ENCODE measurements at regions not wholly inside any gene's neighbourhood (a gene's known extent, or its start where the extent isn't known, plus 50 kb on each side); places are given as distances from the start of the nearest gene placed in this dataset.

DNA sequence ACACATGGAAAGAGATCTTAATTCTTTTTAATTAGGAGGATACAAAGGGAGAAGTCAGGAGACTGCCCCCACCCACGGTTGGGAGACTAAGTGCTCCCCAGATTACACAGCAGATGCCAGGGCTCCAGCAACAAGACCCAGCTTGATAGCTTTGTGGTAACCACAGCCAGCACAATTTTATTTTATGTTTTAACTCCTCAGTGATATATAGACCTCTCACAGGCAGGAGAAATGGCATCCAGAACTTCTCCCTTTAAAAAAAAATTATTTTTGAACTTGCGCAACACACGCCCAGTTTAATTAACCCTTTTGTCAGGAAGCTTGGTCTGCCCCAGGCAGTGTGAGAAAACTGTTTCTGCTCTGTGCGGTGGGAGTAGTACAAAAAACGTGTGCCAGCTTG is 62.6 kb upstream of the ACOT11 start:
- H3K4me3 Mint-ChIP-seq, result no peak overlapping the region
- peaks cover 51% of the 10 kb centered on the region for H3K4me1 Mint-ChIP-seq
- ChIA-PET POLR2A (no interaction called here), CTCF (no interaction called here)
- H3K27me3 Mint-ChIP-seq, result peaks cover 2% of the 10 kb centered on the region
- H3K9me3 Mint-ChIP-seq (ENCODE audit: low read depth), result no peaks in the 10 kb centered on the region
- no peak overlapping the region for H3K27ac Mint-ChIP-seq
- H3K36me3 Mint-ChIP-seq (ENCODE audit: low read depth), result no peaks in the 10 kb centered on the region
- DNase-seq, result no peak
- intact Hi-C loops (cut with DNase I, micrococcal nuclease), result loop anchor here (5.0 to 10.0 kb wide), 6 partner anchors 81 to 623 kb away; partner anchors contain the start of genes CYB5RL (in 1 of the 2), MRPL37 (in 1 of the 2), SSBP3 (in 1 of the 2) and TCEANC2 (in 1 of the 2)
- no peak for ATAC-seq

DNA sequence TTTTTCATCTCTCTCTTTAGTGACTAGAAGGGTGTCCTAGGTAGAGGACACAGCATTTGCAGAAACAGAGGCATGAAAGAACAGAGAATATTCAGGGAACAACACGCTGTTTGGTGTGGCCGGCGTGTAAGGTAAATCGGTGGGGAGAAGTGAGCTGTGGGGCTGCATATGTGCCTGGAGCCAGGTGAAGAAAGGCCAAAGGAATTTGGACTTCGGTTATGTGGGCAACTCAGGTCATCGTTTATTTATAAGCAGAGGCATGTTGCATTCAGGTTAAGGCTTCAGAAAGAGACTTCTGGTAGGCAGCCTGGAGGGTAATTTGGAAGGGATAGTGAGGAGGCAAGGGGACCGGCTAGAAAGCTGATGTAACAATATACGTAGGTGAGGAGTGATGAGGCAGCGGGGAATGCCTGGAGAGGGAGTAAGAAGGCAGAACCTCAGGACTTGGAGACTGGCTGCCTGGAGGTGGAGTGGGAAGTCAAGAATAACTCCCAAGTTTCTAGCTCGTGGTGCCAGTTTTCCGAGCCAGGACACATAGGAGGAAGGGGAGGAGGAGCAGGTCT is 64.1 kb upstream of the ACOT11 start:
- POLR2A ChIA-PET, result interaction anchor here (1.0 kb wide), 1 partner anchor 128 kb away, joined by 4 read pairs; no protein-coding TSS in a partner anchor
- Mint-ChIP-seq H3K4me1 (peaks cover 59% of the 10 kb centered on the region), H3K27me3 (peaks cover 2% of the 10 kb centered on the region), H3K4me3 (no peak overlapping the region), H3K27ac (no peak overlapping the region), H3K9me3 (ENCODE audit: low read depth) (no peaks in the 10 kb centered on the region), H3K36me3 (ENCODE audit: low read depth) (no peaks in the 10 kb centered on the region)
- intact Hi-C loops (cut with DNase I, micrococcal nuclease), result loop anchor here (5.0 to 10.0 kb wide), 2 partner anchors 79 to 127 kb away; partner anchors contain the start of gene SSBP3 (in 1 of the 2)
- CTCF ChIA-PET, result interaction anchor here (0.6 to 1.0 kb wide), 4 partner anchors 42 to 533 kb away, joined by 3 read pairs; partner anchors contain the start of gene SSBP3
- no peak for DNase-seq
- ATAC-seq, result no peak

DNA sequence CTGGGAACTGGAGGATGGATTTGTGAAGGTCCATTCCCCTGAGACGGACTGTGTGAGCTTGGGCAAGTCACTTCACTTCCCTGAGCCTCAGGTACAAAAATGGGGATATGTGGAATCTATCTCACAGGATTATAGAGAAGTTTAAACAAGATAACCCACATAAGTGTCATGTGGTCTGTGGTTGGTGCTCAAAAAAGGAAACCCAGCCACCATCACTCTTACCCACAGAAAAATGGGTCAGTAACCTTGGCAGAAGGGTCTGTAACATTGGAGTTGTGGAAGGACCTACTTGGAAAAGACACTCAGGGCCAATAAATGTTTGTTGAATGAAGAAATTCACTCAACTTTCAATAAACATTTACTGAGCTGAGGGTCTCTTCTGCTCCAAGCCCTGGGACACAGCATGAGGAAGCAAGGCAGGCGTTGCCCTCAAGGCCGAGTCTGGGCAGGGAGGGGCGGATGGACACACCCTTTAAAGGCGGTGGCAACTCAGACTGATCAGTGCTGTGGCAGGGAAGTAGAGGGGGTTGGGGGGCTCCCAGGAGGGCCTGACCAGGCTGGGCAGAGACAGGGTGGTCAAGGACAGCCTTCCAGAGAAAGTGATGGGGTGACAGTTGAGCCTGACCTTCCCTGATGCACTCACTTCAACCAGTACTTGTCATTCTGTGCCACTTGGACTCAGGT is 66.7 kb upstream of the ACOT11 start:
- no peak overlapping the region for H3K27ac Mint-ChIP-seq
- H3K27me3 Mint-ChIP-seq, result no peaks in the 10 kb centered on the region
- H3K4me1 Mint-ChIP-seq, result peaks cover 57% of the 10 kb centered on the region
- no peaks in the 10 kb centered on the region for H3K36me3 Mint-ChIP-seq (ENCODE audit: low read depth)
- no peak for ATAC-seq
- intact Hi-C loops (cut with DNase I, micrococcal nuclease), result loop anchor here (5.0 to 10.0 kb wide), 2 partner anchors 77 to 124 kb away; partner anchors contain the start of gene SSBP3 (in 1 of the 2)
- no peak for DNase-seq
- no peaks in the 10 kb centered on the region for H3K9me3 Mint-ChIP-seq (ENCODE audit: low read depth)
- ChIA-PET POLR2A (no interaction called here), CTCF (interaction anchor here (2.6 kb wide), 1 partner anchor 8 kb away, joined by 14 read pairs; no protein-coding TSS in a partner anchor)
- no peak overlapping the region for H3K4me3 Mint-ChIP-seq

DNA sequence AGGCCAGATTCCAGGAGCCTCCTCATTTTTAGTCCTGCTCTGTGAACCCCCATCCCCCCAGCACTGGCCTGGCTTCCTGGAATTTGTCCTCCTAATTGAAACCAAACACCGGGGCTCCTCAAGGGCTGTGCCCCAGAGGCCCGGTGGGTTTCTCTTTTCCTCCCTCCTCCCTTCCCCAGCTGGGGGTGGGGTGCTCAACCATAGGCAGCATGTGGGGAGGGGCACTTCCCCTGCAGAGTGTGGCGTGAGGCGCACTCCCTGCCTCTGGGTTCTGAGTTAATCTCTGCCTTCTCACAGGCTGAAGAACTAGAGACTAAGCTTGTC is 67.5 kb upstream of the ACOT11 start:
- no peaks in the 10 kb centered on the region for H3K27me3 Mint-ChIP-seq
- H3K27ac Mint-ChIP-seq, result peak overlapping the region; percentile 40
- no peaks in the 10 kb centered on the region for H3K9me3 Mint-ChIP-seq (ENCODE audit: low read depth)
- H3K4me1 Mint-ChIP-seq, result peaks cover 59% of the 10 kb centered on the region
- ChIA-PET POLR2A (no interaction called here), CTCF (interaction anchor here (0.7 to 2.6 kb wide), 2 partner anchors 9 to 275 kb away, joined by 3 to 14 read pairs; no protein-coding TSS in a partner anchor)
- H3K36me3 Mint-ChIP-seq (ENCODE audit: low read depth), result no peaks in the 10 kb centered on the region
- H3K4me3 Mint-ChIP-seq, result no peak overlapping the region
- DNase-seq, result no peak
- intact Hi-C loops (cut with DNase I, micrococcal nuclease), result loop anchor here (5.0 to 10.0 kb wide), 2 partner anchors 76 to 123 kb away; partner anchors contain the start of gene SSBP3 (in 1 of the 2)
- no peak for ATAC-seq

DNA sequence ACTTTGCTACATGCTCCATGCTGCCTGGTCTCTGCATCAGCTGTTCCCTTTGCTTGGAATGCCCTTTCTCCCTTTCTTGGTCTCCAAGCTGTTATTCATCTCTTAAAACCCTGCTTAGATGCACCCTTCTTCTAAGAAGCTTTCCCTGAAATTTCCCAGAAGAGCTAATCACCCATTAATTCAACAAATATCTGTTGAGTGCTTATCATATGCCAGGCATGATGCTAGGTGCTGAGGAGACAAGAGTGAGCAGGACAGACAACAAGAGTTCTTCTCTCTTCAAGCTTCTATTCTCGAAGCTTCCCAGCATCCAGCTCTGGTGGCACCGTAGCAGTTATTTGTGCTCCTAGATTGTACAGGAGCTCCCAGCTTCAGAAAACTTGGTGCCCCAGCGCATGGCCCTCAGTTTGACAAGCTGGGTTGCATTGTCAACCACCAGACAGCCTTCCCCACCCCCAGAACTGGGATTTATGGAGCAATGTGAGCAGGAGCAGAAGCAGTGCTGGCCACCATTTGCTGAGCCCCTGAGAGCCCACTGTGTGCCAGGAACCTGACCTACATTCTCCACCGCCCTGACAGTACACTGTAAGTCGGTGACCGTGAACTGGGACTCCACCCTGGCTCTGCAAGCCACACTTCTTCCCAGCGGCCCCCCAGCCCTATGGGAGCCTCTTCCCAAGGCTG is 68.0 kb upstream of the ACOT11 start:
- no peak for ATAC-seq
- no peak for DNase-seq
- ChIA-PET POLR2A (no interaction called here), CTCF (interaction anchor here (0.7 to 2.6 kb wide), 3 partner anchors 10 to 274 kb away, joined by 3 to 14 read pairs (median 3); no protein-coding TSS in a partner anchor)
- Mint-ChIP-seq H3K4me1 (peaks cover 59% of the 10 kb centered on the region), H3K4me3 (no peak overlapping the region), H3K27me3 (no peaks in the 10 kb centered on the region), H3K9me3 (ENCODE audit: low read depth) (no peaks in the 10 kb centered on the region), H3K27ac (no peak overlapping the region), H3K36me3 (ENCODE audit: low read depth) (no peaks in the 10 kb centered on the region)
- intact Hi-C loops (cut with DNase I, micrococcal nuclease), result loop anchor here (5.0 to 10.0 kb wide), 2 partner anchors 75 to 123 kb away; partner anchors contain the start of gene SSBP3 (in 1 of the 2)

DNA sequence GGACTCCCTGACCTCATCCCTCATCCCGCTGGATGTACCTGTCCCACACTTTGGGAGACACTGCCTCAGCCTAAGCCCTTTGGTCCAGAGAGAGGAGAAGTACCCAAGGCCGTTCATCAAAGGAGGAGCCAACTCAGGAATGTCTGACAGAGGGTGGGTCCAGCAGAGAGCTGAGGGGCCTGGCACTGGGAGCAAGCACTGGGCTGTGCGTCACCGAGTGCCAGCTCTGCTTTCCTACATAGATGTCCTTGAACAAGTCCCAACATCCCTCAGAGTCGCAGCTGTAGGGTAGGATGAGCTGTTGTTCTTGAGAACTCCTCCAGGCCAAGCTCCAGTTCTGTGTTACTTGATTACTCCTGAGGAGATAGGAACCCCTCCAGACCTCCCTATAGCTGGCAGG is 68.8 kb upstream of the ACOT11 start:
- ChIA-PET POLR2A (no interaction called here), CTCF (interaction anchor here (1.0 to 2.6 kb wide), 2 partner anchors 10 to 83 kb away, joined by 3 to 14 read pairs; no protein-coding TSS in a partner anchor)
- H3K4me1 Mint-ChIP-seq, result peaks cover 61% of the 10 kb centered on the region
- no peak for DNase-seq
- no peak overlapping the region for H3K27ac Mint-ChIP-seq
- intact Hi-C loops (cut with DNase I, micrococcal nuclease), result no loop called here
- H3K9me3 Mint-ChIP-seq (ENCODE audit: low read depth), result no peaks in the 10 kb centered on the region
- no peak for ATAC-seq
- H3K36me3 Mint-ChIP-seq (ENCODE audit: low read depth), result no peaks in the 10 kb centered on the region
- no peak overlapping the region for H3K4me3 Mint-ChIP-seq
- H3K27me3 Mint-ChIP-seq, result peaks cover 2% of the 10 kb centered on the region

DNA sequence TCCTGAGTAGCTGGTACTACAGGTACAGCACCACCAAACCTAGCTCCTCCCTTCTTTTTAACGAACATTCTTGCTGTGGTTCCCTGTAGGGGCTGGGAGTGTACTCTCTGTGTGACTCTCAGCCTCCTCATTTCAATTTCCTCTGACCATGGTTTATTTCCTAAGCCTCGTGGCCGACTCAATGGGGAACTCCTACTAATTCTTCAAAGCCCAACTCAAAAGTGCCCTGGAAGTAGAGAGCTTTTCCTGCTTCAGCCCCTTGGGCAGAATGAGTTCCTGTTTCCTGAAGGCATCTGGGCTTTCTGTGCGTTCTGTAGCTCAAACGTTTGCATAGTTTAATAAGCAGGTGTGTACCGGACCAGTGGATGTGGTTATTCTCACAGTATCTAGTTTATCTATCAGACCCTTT is 70.9 kb upstream of the ACOT11 start:
- no peaks in the 10 kb centered on the region for H3K36me3 Mint-ChIP-seq (ENCODE audit: low read depth)
- H3K4me3 Mint-ChIP-seq, result no peak overlapping the region
- intact Hi-C loops (cut with DNase I, micrococcal nuclease), result no loop called here
- H3K9me3 Mint-ChIP-seq (ENCODE audit: low read depth), result no peaks in the 10 kb centered on the region
- ATAC-seq (peak; percentile 42), DNase-seq (no peak)
- ChIA-PET CTCF (interaction anchor here (0.9 to 1.6 kb wide), 4 partner anchors 9 to 72 kb away, joined by 3 to 9 read pairs (median 4); no protein-coding TSS in a partner anchor), POLR2A (interaction anchor here (0.9 kb wide), 1 partner anchor 10 kb away, joined by 3 read pairs; no protein-coding TSS in a partner anchor)
- H3K4me1 Mint-ChIP-seq, result peaks cover 65% of the 10 kb centered on the region
- peaks cover 8% of the 10 kb centered on the region for H3K27me3 Mint-ChIP-seq
- no peak overlapping the region for H3K27ac Mint-ChIP-seq

DNA sequence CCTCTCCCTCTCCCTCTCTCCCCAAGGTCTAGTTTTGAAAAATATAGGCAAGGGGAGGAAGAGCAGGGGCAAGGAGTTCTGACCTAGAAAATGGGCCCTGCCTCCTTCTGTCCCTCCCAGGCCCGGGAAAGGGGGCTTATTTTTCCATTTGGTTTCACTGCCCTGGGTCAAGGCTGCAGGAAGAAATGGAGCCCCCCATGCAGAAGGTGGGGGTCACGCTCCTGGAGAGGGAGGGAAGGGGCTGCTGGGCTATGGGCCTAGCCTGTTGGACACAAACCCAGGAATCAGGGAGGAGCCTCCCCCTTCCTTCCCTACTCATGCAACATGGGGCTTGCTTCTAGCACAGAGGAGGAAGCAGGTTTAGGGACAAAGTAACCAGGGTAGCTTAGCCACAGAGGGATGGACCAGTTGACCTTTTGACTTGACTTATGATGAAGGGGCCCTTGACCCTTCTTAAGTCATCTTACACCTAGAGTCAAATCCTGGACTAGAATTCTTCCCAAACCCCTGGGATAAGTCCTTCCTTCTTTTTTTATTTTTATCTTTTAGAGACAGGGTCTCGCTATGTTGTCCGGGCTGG is 70.4 kb upstream of the SSBP3 start:
- CTCF ChIA-PET, result interaction anchor here (0.9 to 1.6 kb wide), 4 partner anchors 10 to 72 kb away, joined by 3 to 9 read pairs (median 4); no protein-coding TSS in a partner anchor
- no peak for ATAC-seq
- peak overlapping the region; percentile 27 for H3K27ac Mint-ChIP-seq

DNA sequence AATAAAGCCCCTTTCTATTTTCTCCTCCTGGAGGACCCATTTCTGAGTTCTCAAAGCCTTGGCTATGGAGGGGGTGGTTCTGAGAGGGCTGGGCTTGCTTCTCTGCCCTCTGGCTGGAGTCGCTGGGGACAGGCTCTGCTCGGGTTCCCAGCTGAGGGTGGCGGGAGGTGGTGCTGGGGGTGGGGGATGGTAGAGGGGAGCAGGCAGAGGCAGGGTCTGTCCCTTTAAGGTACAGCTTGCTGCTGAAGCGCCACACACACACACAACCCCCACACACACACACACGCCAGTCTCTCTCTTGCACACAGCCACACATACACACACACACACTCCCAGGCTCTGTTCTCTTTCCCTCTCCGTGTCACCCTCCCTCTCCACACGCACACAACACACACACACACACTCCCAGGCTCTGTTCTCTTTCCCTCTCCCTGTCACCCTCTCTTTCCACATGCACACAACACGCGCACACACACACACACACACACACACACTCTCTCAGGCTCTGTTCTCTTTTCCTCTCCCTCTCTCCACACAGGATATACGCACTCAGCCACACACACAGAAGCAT is 69.8 kb upstream of the SSBP3 start:
- no peaks in the 10 kb centered on the region for H3K36me3 Mint-ChIP-seq (ENCODE audit: low read depth)
- ChIA-PET CTCF (no interaction called here), POLR2A (no interaction called here)
- ATAC-seq (peak; percentile 7), DNase-seq (no peak)
- intact Hi-C loops (cut with DNase I, micrococcal nuclease), result no loop called here
- peak overlapping the region; percentile 27 for H3K27ac Mint-ChIP-seq
- H3K9me3 Mint-ChIP-seq (ENCODE audit: low read depth), result no peaks in the 10 kb centered on the region
- peaks cover 8% of the 10 kb centered on the region for H3K27me3 Mint-ChIP-seq
- H3K4me3 Mint-ChIP-seq, result peak overlapping the region; percentile 14
- H3K4me1 Mint-ChIP-seq, result peaks cover 56% of the 10 kb centered on the region

More for the DNA sequence above, 70.4 kb upstream of the SSBP3 start:
- peaks cover 62% of the 10 kb centered on the region for H3K4me1 Mint-ChIP-seq
- H3K36me3 Mint-ChIP-seq (ENCODE audit: low read depth), result no peaks in the 10 kb centered on the region
- POLR2A ChIA-PET, result interaction anchor here (0.9 kb wide), 1 partner anchor 10 kb away, joined by 3 read pairs; no protein-coding TSS in a partner anchor
- peaks cover 8% of the 10 kb centered on the region for H3K27me3 Mint-ChIP-seq
- intact Hi-C loops (cut with DNase I, micrococcal nuclease), result no loop called here
- no peaks in the 10 kb centered on the region for H3K9me3 Mint-ChIP-seq (ENCODE audit: low read depth)
- peak overlapping the region; percentile 14 for H3K4me3 Mint-ChIP-seq
- DNase-seq, result no peak

DNA sequence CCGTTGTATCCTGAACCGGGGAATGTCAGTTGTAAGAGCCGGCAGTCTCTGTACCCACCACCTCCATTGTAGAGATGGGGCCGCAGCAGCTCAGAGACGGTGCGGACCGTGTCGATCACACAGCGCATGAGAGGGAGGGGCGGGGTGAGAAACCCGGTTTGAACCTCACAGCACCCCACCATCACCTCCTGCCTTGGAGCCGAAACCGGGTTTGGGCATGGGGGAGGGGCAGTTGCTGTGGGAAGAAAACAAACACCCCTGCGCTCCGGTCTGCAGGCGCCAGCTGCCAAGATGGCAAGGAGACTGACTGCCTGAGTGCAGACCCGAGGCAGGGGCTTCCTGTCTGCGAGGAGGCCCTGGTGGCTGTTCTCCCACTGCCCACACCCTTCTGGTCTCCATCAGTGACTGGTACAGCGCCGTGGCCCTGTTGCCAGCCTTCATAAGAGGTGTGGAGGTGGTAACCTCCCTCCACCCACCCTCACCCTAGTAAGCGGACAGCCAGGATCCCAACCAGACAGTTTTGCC is 69.2 kb upstream of the SSBP3 start:
- Mint-ChIP-seq H3K4me1 (peaks cover 50% of the 10 kb centered on the region), H3K27ac (peak overlapping the region; percentile 35), H3K9me3 (ENCODE audit: low read depth) (no peaks in the 10 kb centered on the region), H3K4me3 (peak overlapping the region; percentile 43), H3K27me3 (peaks cover 8% of the 10 kb centered on the region), H3K36me3 (ENCODE audit: low read depth) (no peaks in the 10 kb centered on the region)
- ChIA-PET CTCF (no interaction called here), POLR2A (no interaction called here)
- intact Hi-C loops (cut with DNase I, micrococcal nuclease), result no loop called here
- peak; percentile 68 for DNase-seq
- peak; percentile 60 for ATAC-seq
